GM12878 (cell line): ENCODE measurements at regions not wholly inside any gene's neighbourhood (a gene's known extent, or its start where the extent isn't known, plus 50 kb on each side); places are given as distances from the start of the nearest gene placed in this dataset.

Experiments
- ATAC-seq: fragments of 200-7000 bp; cut with Tn5 transposase; 3 replicates; pipeline ENCODE4 v1.9.1; 2020; ENCODE audit warnings: mild to moderate bottlenecking, moderate library complexity
- BruUV-seq: library from RNA; stranded (reverse); fragments of 400-500 nt; replicated peaks from 2 replicates; lab custom pipeline; 2021; lab: Mats Ljungman, UMichigan
- CTCF ChIA-PET: fragments of 300-600 bp; sonication (Branson Sonifier 250); formaldehyde crosslinking; extraction: SDS; loops from one replicate; lab custom pipeline; 2021; ENCODE audit warnings: inconsistent platforms; lab: Yijun Ruan, JAX
- POLR2A ChIA-PET: fragments of 350-600 bp; formaldehyde crosslinking; extraction: SDS; loops from one replicate; lab custom pipeline; 2021; ENCODE audit warnings: inconsistent platforms; lab: Charles Lee
- RAD21 ChIA-PET: fragments of 300-600 bp; sonication (Branson Sonifier 250); formaldehyde crosslinking; loops from one replicate; lab custom pipeline; 2023; ENCODE audit warnings: antibody characterized with exemption; ENCODE audit not compliant: unreplicated experiment; lab: Charles Lee
- SMC1A ChIA-PET: fragments of 300-600 bp; sonication (Branson Sonifier 250); formaldehyde crosslinking; loops from one replicate; lab custom pipeline; 2023; ENCODE audit not compliant: unreplicated experiment, uncharacterized antibody; lab: Charles Lee
- DNase-seq: peaks from one replicate; pipeline ENCODE4 v3.0.0-alpha.2; 2011; ENCODE audit warnings: low read depth, low spot score
- FAIRE-seq: peaks from 3 replicates; lab custom pipeline; 2011; peaks lifted over from hg19 to GRCh38; lab: Jason Lieb, UNC
- H2AFZ ChIP-seq: 2 replicates; pipeline ENCODE4 v1.6.0; 2011; ENCODE audit warnings: low read depth, low read length, control low read depth; ENCODE audit not compliant: control insufficient read depth
- H3K27ac ChIP-seq: 2 replicates; pipeline ENCODE4 v1.5.1; 2011; ENCODE audit warnings: control low read depth; ENCODE audit not compliant: control insufficient read depth, insufficient read depth
- H3K27me3 ChIP-seq, 2 experiments: replicated peaks in 1 of 2; 2 replicates each; pipeline versions ENCODE4 v1.6.0 to v1.6.1; 2011; ENCODE audit warnings: low read length in 1 of 2; ENCODE audit not compliant: control insufficient read depth in 2 of 2, insufficient read depth in 2 of 2
- H3K36me3 ChIP-seq, 2 experiments: 2 replicates each; pipeline ENCODE4 v1.5.1; 2011; ENCODE audit warnings: low read length in 1 of 2; ENCODE audit not compliant: control insufficient read depth in 2 of 2, insufficient read depth in 2 of 2
- H3K4me1 ChIP-seq: 2 replicates; pipeline ENCODE4 v1.6.1; 2011; ENCODE audit warnings: mild to moderate bottlenecking, low read length, moderate library complexity, mixed read lengths; ENCODE audit not compliant: control insufficient read depth, insufficient read depth
- H3K4me2 ChIP-seq: 2 replicates; pipeline ENCODE4 v1.6.0; 2011; ENCODE audit warnings: control low read depth; ENCODE audit not compliant: control insufficient read depth, insufficient read depth
- H3K4me3 ChIP-seq: fragments of 200-600 bp; sonication (generic); 2 replicates; pipeline ENCODE4 v1.5.1; 2016
- H3K79me2 ChIP-seq: 2 replicates; pipeline ENCODE4 v1.6.0; 2011; ENCODE audit warnings: low read length; ENCODE audit not compliant: control insufficient read depth, insufficient read depth
- H3K9ac ChIP-seq: 2 replicates; pipeline ENCODE4 v1.8.0; 2011; ENCODE audit warnings: low read length, control low read depth, mixed read lengths; ENCODE audit not compliant: control insufficient read depth, insufficient read depth
- H3K9me3 ChIP-seq: replicated peaks from 3 replicates; pipeline ENCODE4 v1.5.1; 2011; ENCODE audit warnings: mild to moderate bottlenecking, low read length; ENCODE audit not compliant: control insufficient read depth, insufficient read depth
- H4K20me1 ChIP-seq: 2 replicates; pipeline ENCODE4 v1.6.0; 2011; ENCODE audit not compliant: control insufficient read depth, insufficient read depth
- BRCA1 ChIP-seq: IDR thresholded peaks from 2 replicates; pipeline ENCODE4 v1.6.1; 2011; ENCODE audit warnings: low read depth, low read length, improper control_type of control experiment
- FOXM1 ChIP-seq: IDR thresholded peaks from 2 replicates; pipeline ENCODE4 v1.6.1; 2012; ENCODE audit warnings: low read depth, mild to moderate bottlenecking, inconsistent platforms, low read length, moderate library complexity
- IRF4 ChIP-seq: IDR thresholded peaks from 2 replicates; pipeline ENCODE4 v1.6.1; 2011; ENCODE audit warnings: low read depth, low read length
- KDM1A ChIP-seq: fragments of 200-600 bp; sonication (generic); IDR thresholded peaks from 2 replicates; pipeline ENCODE4 v1.6.1; 2016; ENCODE audit warnings: borderline replicate concordance
- LARP7 ChIP-seq: fragments of 450-650 bp; IDR thresholded peaks from 2 replicates; pipeline ENCODE4 v1.6.1; 2017; ENCODE audit warnings: mild to moderate bottlenecking
- USF2 ChIP-seq: IDR thresholded peaks from 2 replicates; pipeline ENCODE4 v1.6.1; 2011; ENCODE audit warnings: low read depth, low read length, improper control_type of control experiment, borderline replicate concordance
- WGBS: methylation state at CpG from one replicate; pipeline ENCODE4 v1.1.6; 2016; ENCODE audit warnings: low lambda C conversion rate; ENCODE audit not compliant: insufficient replicate concordance, insufficient coverage; ENCODE audit errors: missing lambda C conversion rate; 5-methylcytosine and 5-hydroxymethylcytosine counted together
- in situ Hi-C: fragments of 300-500 bp; cut with MboI; formaldehyde crosslinking; loops from 9 replicates; pipeline ENCODE4 v1.14.3; 2018; ENCODE audit warnings: mixed read lengths
- intact Hi-C: fragments of 100-400 bp; cut with micrococcal nuclease; formaldehyde crosslinking; loops from one replicate; pipeline ENCODE4 v1.14.2; 2022; ENCODE audit not compliant: unreplicated experiment
- TF ChIP-seq, protein P1 (sequence below): fragments of 450-650 bp; IDR thresholded peaks from 2 replicates; pipeline ENCODE4 v1.6.1; 2018; ENCODE audit warnings: borderline replicate concordance, mild to moderate bottlenecking; ENCODE audit not compliant: partially characterized antibody
- TF ChIP-seq, protein P2 (sequence below): fragments of 450-650 bp; IDR thresholded peaks from 2 replicates; pipeline ENCODE4 v1.6.1; 2017; ENCODE audit warnings: mild to moderate bottlenecking, low read depth, inconsistent platforms; ENCODE audit not compliant: poor library complexity, severe bottlenecking
- TF ChIP-seq, protein P3 (sequence below): IDR thresholded peaks from 2 replicates; pipeline ENCODE4 v1.6.1; 2011; ENCODE audit warnings: borderline replicate concordance, low read depth, mild to moderate bottlenecking, moderate library complexity, low read length; ENCODE audit not compliant: insufficient read depth, poor library complexity, severe bottlenecking

DNA sequence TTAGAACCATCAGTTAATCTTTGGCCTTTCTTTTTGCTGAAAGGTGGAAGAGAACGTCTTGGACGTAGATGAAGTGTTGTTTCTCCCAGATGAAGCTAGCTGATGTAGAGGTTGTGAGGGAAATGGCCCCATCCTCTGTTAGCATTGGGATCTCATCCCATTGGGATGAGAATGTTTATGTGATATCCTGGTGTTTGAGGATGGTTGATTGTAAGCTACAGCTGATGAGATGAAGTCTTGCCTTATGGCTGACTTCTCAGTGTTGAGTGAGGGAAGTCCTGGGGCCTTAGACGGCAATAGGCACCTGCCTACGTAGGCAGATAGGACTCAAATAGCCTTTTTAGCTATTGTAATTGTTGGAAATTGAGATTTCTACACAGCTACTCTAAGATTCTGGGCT, 211.3 kb downstream of the MYCN start:
- ChIA-PET POLR2A (no interaction called here), CTCF (interaction anchor here (0.7 kb wide), 1 partner anchor 99 kb away, joined by 3 read pairs; no protein-coding TSS in a partner anchor), RAD21 (no interaction called here), SMC1A (no interaction called here)
- 11% methylated on average over 4 of the region's 4 CpGs for WGBS
- H3K79me2 ChIP-seq: no peaks in the 10 kb centered on the region
- no peaks in the 10 kb centered on the region for H3K4me1 ChIP-seq
- H3K9me3 ChIP-seq: no peaks in the 10 kb centered on the region
- no peaks in the 10 kb centered on the region for H3K27me3 ChIP-seq
- no peak for ATAC-seq
- in situ Hi-C loops (no loop called here), intact Hi-C loops (no loop called here)
- no peak for DNase-seq
- no peak for FAIRE-seq
- no peak overlapping the region for H3K9ac ChIP-seq
- H3K27ac ChIP-seq: no peak overlapping the region
- no peak overlapping the region for H2AFZ ChIP-seq
- BruUV-seq: no TSS peak
- no peaks in the 10 kb centered on the region for H4K20me1 ChIP-seq
- H3K36me3 ChIP-seq: no peaks in the 10 kb centered on the region
- no peak for TF ChIP-seq IRF4
- TF ChIP-seq USF2: no peak
- TF ChIP-seq, protein P1, sequence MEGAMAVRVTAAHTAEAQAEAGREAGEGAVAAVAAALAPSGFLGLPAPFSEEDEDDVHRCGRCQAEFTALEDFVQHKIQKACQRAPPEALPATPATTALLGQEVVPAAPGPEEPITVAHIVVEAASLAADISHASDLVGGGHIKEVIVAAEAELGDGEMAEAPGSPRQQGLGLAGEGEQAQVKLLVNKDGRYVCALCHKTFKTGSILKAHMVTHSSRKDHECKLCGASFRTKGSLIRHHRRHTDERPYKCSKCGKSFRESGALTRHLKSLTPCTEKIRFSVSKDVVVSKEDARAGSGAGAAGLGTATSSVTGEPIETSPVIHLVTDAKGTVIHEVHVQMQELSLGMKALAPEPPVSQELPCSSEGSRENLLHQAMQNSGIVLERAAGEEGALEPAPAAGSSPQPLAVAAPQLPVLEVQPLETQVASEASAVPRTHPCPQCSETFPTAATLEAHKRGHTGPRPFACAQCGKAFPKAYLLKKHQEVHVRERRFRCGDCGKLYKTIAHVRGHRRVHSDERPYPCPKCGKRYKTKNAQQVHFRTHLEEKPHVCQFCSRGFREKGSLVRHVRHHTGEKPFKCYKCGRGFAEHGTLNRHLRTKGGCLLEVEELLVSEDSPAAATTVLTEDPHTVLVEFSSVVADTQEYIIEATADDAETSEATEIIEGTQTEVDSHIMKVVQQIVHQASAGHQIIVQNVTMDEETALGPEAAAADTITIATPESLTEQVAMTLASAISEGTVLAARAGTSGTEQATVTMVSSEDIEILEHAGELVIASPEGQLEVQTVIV: no peak
- no peak overlapping the region for H3K4me2 ChIP-seq
- H3K4me3 ChIP-seq: no peak overlapping the region

- BruUV-seq: no TSS peak
- CTCF ChIA-PET: interaction anchor here (0.7 kb wide), 1 partner anchor 98 kb away, joined by 3 read pairs; no protein-coding TSS in a partner anchor
- TF ChIP-seq, protein P2, sequence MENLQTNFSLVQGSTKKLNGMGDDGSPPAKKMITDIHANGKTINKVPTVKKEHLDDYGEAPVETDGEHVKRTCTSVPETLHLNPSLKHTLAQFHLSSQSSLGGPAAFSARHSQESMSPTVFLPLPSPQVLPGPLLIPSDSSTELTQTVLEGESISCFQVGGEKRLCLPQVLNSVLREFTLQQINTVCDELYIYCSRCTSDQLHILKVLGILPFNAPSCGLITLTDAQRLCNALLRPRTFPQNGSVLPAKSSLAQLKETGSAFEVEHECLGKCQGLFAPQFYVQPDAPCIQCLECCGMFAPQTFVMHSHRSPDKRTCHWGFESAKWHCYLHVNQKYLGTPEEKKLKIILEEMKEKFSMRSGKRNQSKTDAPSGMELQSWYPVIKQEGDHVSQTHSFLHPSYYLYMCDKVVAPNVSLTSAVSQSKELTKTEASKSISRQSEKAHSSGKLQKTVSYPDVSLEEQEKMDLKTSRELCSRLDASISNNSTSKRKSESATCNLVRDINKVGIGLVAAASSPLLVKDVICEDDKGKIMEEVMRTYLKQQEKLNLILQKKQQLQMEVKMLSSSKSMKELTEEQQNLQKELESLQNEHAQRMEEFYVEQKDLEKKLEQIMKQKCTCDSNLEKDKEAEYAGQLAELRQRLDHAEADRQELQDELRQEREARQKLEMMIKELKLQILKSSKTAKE: no peak
- TF ChIP-seq LARP7: no peak
- TF ChIP-seq, protein P3, sequence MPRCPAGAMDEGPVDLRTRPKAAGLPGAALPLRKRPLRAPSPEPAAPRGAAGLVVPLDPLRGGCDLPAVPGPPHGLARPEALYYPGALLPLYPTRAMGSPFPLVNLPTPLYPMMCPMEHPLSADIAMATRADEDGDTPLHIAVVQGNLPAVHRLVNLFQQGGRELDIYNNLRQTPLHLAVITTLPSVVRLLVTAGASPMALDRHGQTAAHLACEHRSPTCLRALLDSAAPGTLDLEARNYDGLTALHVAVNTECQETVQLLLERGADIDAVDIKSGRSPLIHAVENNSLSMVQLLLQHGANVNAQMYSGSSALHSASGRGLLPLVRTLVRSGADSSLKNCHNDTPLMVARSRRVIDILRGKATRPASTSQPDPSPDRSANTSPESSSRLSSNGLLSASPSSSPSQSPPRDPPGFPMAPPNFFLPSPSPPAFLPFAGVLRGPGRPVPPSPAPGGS: no peak
- TF ChIP-seq USF2: no peak
- no peak for TF ChIP-seq BRCA1
- TF ChIP-seq KDM1A: no peak
- no peak for TF ChIP-seq FOXM1
These were observed 210.9 kb downstream of the MYCN start for GRCh38 chr2:16151281-16151570.

More at GRCh38 chr2:16151281-16151570, 210.9 kb downstream of the MYCN start:
- no peak for ATAC-seq
- ChIA-PET RAD21 (interaction anchor here (0.7 kb wide), 1 partner anchor 164 kb away, joined by 4 read pairs; no protein-coding TSS in a partner anchor), POLR2A (no interaction called here), SMC1A (interaction anchor here (0.6 kb wide), 1 partner anchor 646 kb away, joined by 5 read pairs; no protein-coding TSS in a partner anchor)
- H3K36me3 ChIP-seq: no peaks in the 10 kb centered on the region
- no peak overlapping the region for H2AFZ ChIP-seq
- H3K27me3 ChIP-seq: no peaks in the 10 kb centered on the region
- H3K9me3 ChIP-seq: no peaks in the 10 kb centered on the region
- no peak for FAIRE-seq
- no peak overlapping the region for H3K4me3 ChIP-seq
- no peak overlapping the region for H3K4me2 ChIP-seq
- no peak overlapping the region for H3K27ac ChIP-seq
- in situ Hi-C loops (no loop called here), intact Hi-C loops (no loop called here)
- no peaks in the 10 kb centered on the region for H3K4me1 ChIP-seq
- no peaks in the 10 kb centered on the region for H3K79me2 ChIP-seq
- 14% methylated on average over 3 of the region's 3 CpGs for WGBS
- no peak overlapping the region for H3K9ac ChIP-seq
- DNase-seq: no peak
- H4K20me1 ChIP-seq: no peaks in the 10 kb centered on the region
